B cell (primary cell): ENCODE measurements at regions not wholly inside any gene's neighbourhood (a gene's known extent, or its start where the extent isn't known, plus 50 kb on each side); places are given as distances from the start of the nearest gene placed in this dataset.

Experiments used
- ATAC-seq: fragments of 200-7000 bp; cut with Tn5 transposase; one replicate; pipeline ENCODE4 v1.10.0; 2021; ENCODE audit warnings: low read depth, mild to moderate bottlenecking, moderate number of reproducible peaks, moderate library complexity
- CTCF ChIA-PET: fragments of 350-600 bp; sonication (Branson Sonifier 250); formaldehyde crosslinking; loops from one replicate; lab custom pipeline; 2021; ENCODE audit warnings: antibody characterized with exemption, inconsistent platforms; lab: Charles Lee
- POLR2A ChIA-PET: fragments of 350-600 bp; sonication (Branson Sonifier 250); formaldehyde crosslinking; loops from one replicate; lab custom pipeline; 2021; ENCODE audit warnings: antibody characterized with exemption; lab: Charles Lee
- DNase-seq: peaks from one replicate; pipeline ENCODE4 v3.0.0; 2013
- H2AFZ ChIP-seq: 2 replicates; pipeline ENCODE4 v1.6.1; 2012; ENCODE audit warnings: mild to moderate bottlenecking, low read depth, low read length; ENCODE audit not compliant: insufficient read depth, poor library complexity, severe bottlenecking
- H3K27ac ChIP-seq, 2 donors: 1 replicate in 1 of 2; 2 replicates in 1 of 2; pipeline ENCODE4 v1.5.1; 2012 to 2013; ENCODE audit warnings: low read length in 2 of 2, mild to moderate bottlenecking in 2 of 2, moderate library complexity in 1 of 2
- H3K27me3 ChIP-seq, 4 experiments: fragments of 200-600 bp in 1 of 4; sonication (generic) in 1 of 4; replicated peaks in 1 of 4; 1 replicate in 2 of 4; 2 replicates in 2 of 4; pipeline versions ENCODE4 v1.6.1 to v1.7.0; 2013 to 2016; ENCODE audit warnings: low read length in 3 of 4, mild to moderate bottlenecking in 2 of 4, mixed read lengths in 1 of 4, moderate library complexity in 1 of 4; ENCODE audit not compliant: insufficient read depth in 4 of 4, control insufficient read depth in 3 of 4; ENCODE audit errors: control extremely low read depth in 1 of 4
- H3K36me3 ChIP-seq, 2 experiments: replicated peaks in 1 of 2; 1 replicate in 1 of 2; 2 replicates in 1 of 2; pipeline versions ENCODE4 v1.6.1 to v1.7.1; 2013; ENCODE audit warnings: low read length in 1 of 2; ENCODE audit not compliant: insufficient read depth in 2 of 2, control insufficient read depth in 1 of 2; ENCODE audit errors: control extremely low read depth in 1 of 2, extremely low read depth in 1 of 2
- H3K4me1 ChIP-seq, 2 donors: fragments of 200-600 bp in 1 of 2; sonication (generic) in 1 of 2; 1 replicate in 1 of 2; 2 replicates in 1 of 2; pipeline versions ENCODE4 v1.5.1 to v1.6.1; 2013 to 2017; ENCODE audit warnings: low read length in 2 of 2; ENCODE audit not compliant: control insufficient read depth in 2 of 2, insufficient read depth in 2 of 2
- H3K4me2 ChIP-seq: replicated peaks from 2 replicates; pipeline ENCODE3; 2012; ENCODE audit warnings: mild to moderate bottlenecking, low read depth, low read length; ENCODE audit not compliant: poor library complexity, severe bottlenecking
- H3K4me3 ChIP-seq, 5 experiments: fragments of 200-600 bp in 1 of 5; sonication (generic) in 1 of 5; 1 replicate in 3 of 5; 2 replicates in 2 of 5; pipeline versions ENCODE4 v1.5.1 to v1.7.0; 2011 to 2016; ENCODE audit warnings: low read length in 4 of 5, mild to moderate bottlenecking in 4 of 5, low read depth in 2 of 5, control low read depth in 1 of 5, moderate library complexity in 1 of 5; ENCODE audit not compliant: insufficient read depth in 1 of 5; ENCODE audit errors: control extremely low read depth in 1 of 5, extremely low read depth in 1 of 5
- H3K79me2 ChIP-seq: fragments of 200-600 bp; sonication (generic); one replicate; pipeline ENCODE4 v1.6.0; 2016; ENCODE audit warnings: low read length; ENCODE audit not compliant: control insufficient read depth, insufficient read depth
- H3K9ac ChIP-seq: fragments of 200-600 bp; sonication (generic); 2 replicates; pipeline ENCODE4 v1.6.1; 2017; ENCODE audit warnings: mild to moderate bottlenecking, low read length, moderate library complexity
- H3K9me3 ChIP-seq, 3 donors: one replicate each; pipeline versions ENCODE4 v1.6.1 to v1.7.1; 2013; ENCODE audit warnings: low read length in 2 of 3; ENCODE audit not compliant: control insufficient read depth in 2 of 3, insufficient read depth in 1 of 3; ENCODE audit errors: control extremely low read depth in 1 of 3
- H4K20me1 ChIP-seq: 2 replicates; pipeline ENCODE4 v1.6.0; 2012; ENCODE audit warnings: mild to moderate bottlenecking, low read length; ENCODE audit not compliant: insufficient read depth, control insufficient read depth, poor library complexity, severe bottlenecking
- H3K27ac Mint-ChIP-seq: one replicate; pipeline ENCODE4 v1.8.0; 2021; ENCODE audit warnings: mixed read lengths
- H3K27me3 Mint-ChIP-seq: one replicate; pipeline ENCODE4 v1.8.0; 2021; ENCODE audit warnings: mixed read lengths
- H3K4me1 Mint-ChIP-seq: one replicate; pipeline ENCODE4 v1.8.0; 2021; ENCODE audit warnings: mixed read lengths
- H3K4me3 Mint-ChIP-seq: one replicate; pipeline ENCODE4 v1.8.0; 2021; ENCODE audit warnings: mixed read lengths
- H3K9me3 Mint-ChIP-seq: one replicate; pipeline ENCODE4 v1.8.0; 2022; ENCODE audit warnings: mixed read lengths; ENCODE audit not compliant: insufficient read depth
- EZH2 ChIP-seq: IDR thresholded peaks from 2 replicates; pipeline ENCODE4 v1.6.1; 2012; ENCODE audit warnings: borderline replicate concordance, low read depth, mild to moderate bottlenecking, moderate library complexity, low read length; ENCODE audit not compliant: insufficient read depth, poor library complexity, severe bottlenecking
- WGBS: methylation state at CpG from one replicate; pipeline ENCODE4 v1.1.5; 2013; ENCODE audit warnings: missing lambda C conversion rate; ENCODE audit not compliant: insufficient coverage; 5-methylcytosine and 5-hydroxymethylcytosine counted together
- intact Hi-C: fragments of 100-400 bp; cut with micrococcal nuclease; formaldehyde crosslinking; loops from one replicate; pipeline ENCODE4 v1.10.0; 2022
- TF ChIP-seq, protein P1 (sequence below): fragments of 200-600 bp; IDR thresholded peaks from one replicate; pipeline ENCODE4 v1.8.0; 2022; ENCODE audit warnings: antibody characterized with exemption, mild to moderate bottlenecking

DNA sequence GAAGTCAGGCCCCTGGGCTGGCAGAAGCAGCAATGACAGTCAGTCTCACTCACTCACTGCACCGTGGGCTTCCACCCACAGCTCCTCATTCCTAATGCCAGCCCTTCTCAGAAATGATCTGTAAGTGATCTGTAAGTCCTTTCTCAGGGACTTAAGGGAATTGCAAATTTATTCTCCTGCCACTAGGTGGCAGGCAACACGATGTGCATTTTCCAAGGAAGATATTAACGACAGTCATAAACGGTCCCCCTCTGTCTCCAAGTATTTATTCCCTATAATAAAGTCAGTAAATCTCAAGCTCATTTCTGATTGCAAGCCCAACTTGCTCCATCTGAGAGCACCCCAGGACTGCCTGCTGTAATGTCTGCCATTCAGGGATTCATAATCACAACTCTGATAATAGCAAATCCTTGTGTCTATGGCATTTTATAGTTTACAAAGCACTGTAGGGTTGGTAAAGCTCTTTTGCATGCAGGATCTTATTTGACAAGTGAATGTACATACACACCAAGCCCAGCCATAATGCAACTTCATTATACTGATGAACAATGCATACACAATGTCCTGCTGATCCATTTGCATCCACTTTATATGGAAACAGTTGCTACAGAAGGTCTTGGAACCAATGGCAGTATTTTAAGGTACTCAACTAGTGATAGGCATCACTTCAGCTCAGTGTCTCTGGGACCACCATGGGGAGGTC, 380.5 kb upstream of the CAMK1G start:
- TF ChIP-seq, protein P1, sequence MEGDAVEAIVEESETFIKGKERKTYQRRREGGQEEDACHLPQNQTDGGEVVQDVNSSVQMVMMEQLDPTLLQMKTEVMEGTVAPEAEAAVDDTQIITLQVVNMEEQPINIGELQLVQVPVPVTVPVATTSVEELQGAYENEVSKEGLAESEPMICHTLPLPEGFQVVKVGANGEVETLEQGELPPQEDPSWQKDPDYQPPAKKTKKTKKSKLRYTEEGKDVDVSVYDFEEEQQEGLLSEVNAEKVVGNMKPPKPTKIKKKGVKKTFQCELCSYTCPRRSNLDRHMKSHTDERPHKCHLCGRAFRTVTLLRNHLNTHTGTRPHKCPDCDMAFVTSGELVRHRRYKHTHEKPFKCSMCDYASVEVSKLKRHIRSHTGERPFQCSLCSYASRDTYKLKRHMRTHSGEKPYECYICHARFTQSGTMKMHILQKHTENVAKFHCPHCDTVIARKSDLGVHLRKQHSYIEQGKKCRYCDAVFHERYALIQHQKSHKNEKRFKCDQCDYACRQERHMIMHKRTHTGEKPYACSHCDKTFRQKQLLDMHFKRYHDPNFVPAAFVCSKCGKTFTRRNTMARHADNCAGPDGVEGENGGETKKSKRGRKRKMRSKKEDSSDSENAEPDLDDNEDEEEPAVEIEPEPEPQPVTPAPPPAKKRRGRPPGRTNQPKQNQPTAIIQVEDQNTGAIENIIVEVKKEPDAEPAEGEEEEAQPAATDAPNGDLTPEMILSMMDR: peak; percentile 71
- no peak for TF ChIP-seq EZH2
- DNase-seq: peak; percentile 23
- no peak for ATAC-seq

DNA sequence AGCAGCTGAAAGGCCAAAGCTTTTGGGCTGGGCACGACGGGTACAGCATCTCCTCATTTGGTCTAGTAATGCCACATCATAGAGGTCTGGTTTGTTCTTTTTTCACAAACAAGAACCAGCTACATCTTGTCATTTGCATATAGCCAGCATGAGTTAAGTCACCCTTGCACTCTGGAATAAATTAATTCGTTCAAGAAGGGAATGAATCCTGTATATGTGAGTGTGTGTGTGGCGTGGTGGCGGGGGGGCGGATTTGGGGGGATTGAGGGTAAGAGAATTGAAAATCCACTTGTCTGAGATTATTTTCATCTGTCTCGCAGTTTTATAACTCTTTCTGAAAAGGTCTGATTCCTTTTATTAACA, 380.0 kb upstream of the CAMK1G start:
- Mint-ChIP-seq H3K4me1 (peaks cover 2% of the 10 kb centered on the region), H3K27me3 (peaks cover 15% of the 10 kb centered on the region), H3K4me3 (no peak overlapping the region), H3K9me3 (no peaks in the 10 kb centered on the region), H3K27ac (no peak overlapping the region)
- DNase-seq: no peak
- Histone ChIP-seq H3K4me1 (no peaks in the 10 kb centered on the region), H3K4me2 (no peak overlapping the region), H3K27ac (no peak overlapping the region), H3K79me2 (no peaks in the 10 kb centered on the region), H2AFZ (no peak overlapping the region), H3K4me3 (no peak overlapping the region), H3K9ac (no peak overlapping the region), H3K9me3 (no peaks in the 10 kb centered on the region), H3K27me3 (peaks cover 0 to 10% (median 2%) of the 10 kb centered on the region in 4 experiments), H3K36me3 (no peaks in the 10 kb centered on the region), H4K20me1 (no peaks in the 10 kb centered on the region)
- WGBS: 82% methylated on average over 4 of the region's 7 CpGs
- POLR2A ChIA-PET: no interaction called here
- CTCF ChIA-PET: interaction anchor here (1.1 to 2.0 kb wide), 5 partner anchors 10 to 363 kb away, joined by 3 to 6 read pairs (median 4); no protein-coding TSS in a partner anchor
- TF ChIP-seq, protein P1: no peak
- TF ChIP-seq EZH2: no peak
- ATAC-seq: no peak
- intact Hi-C loops: no loop called here

More for the DNA sequence above, 380.5 kb upstream of the CAMK1G start:
- H3K9ac ChIP-seq: no peak overlapping the region
- Mint-ChIP-seq H3K27ac (no peak overlapping the region), H3K4me3 (no peak overlapping the region), H3K27me3 (peaks cover 15% of the 10 kb centered on the region), H3K9me3 (no peaks in the 10 kb centered on the region), H3K4me1 (peaks cover 2% of the 10 kb centered on the region)
- no peak overlapping the region for H2AFZ ChIP-seq
- H3K4me2 ChIP-seq: no peak overlapping the region
- CTCF ChIA-PET: interaction anchor here (1.1 to 2.0 kb wide), 6 partner anchors 9 to 364 kb away, joined by 3 to 7 read pairs (median 4); no protein-coding TSS in a partner anchor
- H4K20me1 ChIP-seq: no peaks in the 10 kb centered on the region
- WGBS: 0% methylated on average over 3 of the region's 4 CpGs
- no peaks in the 10 kb centered on the region for H3K9me3 ChIP-seq
- no peak overlapping the region for H3K4me3 ChIP-seq
- no peaks in the 10 kb centered on the region for H3K36me3 ChIP-seq
- H3K4me1 ChIP-seq: no peaks in the 10 kb centered on the region
- POLR2A ChIA-PET: no interaction called here
- H3K27me3 ChIP-seq: peaks cover 0 to 5% (median 0%) of the 10 kb centered on the region in 4 experiments
- no peak overlapping the region for H3K27ac ChIP-seq
- no peaks in the 10 kb centered on the region for H3K79me2 ChIP-seq
- intact Hi-C loops: no loop called here
